ENCODE measurements at regions not wholly inside any gene's neighbourhood (a gene's known extent, or its start where the extent isn't known, plus 50 kb on each side); places are given as distances from the start of the nearest gene placed in this dataset.

- TF ChIP-seq EZH2 (IDR thresholded peaks at IDR 0.05) (no peak), POLR2AphosphoS5 (IDR thresholded peaks at IDR 0.05; ENCODE audit: borderline replicate concordance, low read depth, low read length) (no peak)
Observed at GRCh38 chr2:204335451-204336058, 209.7 kb upstream of the PARD3B start.
